HG02973 (cell line): ENCODE measurements at regions not wholly inside any gene's neighbourhood (a gene's known extent, or its start where the extent isn't known, plus 50 kb on each side); places are given as distances from the start of the nearest gene placed in this dataset.

Experiments used
- ATAC-seq: cut with Tn5 transposase; IDR thresholded peaks from one replicate; pipeline ENCODE4 v1.9.1; 2021; ENCODE audit warnings: moderate library complexity; ENCODE audit not compliant: unreplicated experiment

DNA sequence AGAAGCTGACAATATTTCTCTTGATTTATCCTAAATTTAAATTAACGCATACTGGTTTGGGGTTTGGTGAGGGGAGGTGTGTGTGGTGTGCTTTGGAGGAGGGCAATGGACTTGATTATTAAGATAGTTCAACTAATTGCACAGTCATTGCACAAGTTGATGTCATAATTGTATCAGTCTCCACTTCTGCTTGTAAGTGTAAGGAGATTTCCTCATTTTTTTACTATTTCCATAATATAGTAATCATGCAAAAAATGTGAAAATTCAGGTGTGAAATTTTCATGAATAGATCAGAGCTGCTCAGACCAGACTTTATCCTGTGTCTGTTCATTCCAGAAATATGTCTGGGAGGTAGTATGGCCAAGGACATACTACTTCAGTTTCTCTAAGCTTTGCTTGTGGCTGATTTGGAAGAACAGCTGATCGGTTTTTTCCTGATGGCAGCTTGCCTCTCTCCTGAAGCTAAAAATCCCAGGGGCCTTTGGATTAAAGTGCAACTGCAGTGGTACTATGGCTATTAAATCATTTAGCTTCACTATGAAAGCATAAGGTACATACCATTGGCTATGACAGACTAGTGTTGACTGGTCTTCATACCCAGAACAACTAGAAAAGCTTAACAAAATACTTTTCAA is 201.8 kb upstream of the MIR17HG start:
- ATAC-seq, result no peak

DNA sequence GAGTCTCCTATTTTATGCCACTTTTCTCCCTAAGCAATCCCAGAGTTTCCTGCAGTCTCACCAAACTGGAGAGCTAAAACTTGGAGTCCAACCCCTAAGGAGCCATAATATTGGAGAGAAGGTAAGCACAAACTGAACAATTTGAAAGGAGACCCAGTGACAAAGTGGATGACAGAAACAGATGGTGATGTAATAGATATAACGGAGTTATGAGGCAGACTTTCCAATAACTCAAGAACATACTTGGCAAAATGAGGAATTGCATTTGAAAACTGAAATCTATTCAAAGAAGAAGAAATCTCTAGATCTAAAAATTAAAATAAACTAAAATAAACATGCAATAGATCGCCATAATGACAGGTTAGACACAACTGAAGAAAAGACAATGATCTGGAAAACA is 200.9 kb upstream of the MIR17HG start:
- ATAC-seq, result no peak

DNA sequence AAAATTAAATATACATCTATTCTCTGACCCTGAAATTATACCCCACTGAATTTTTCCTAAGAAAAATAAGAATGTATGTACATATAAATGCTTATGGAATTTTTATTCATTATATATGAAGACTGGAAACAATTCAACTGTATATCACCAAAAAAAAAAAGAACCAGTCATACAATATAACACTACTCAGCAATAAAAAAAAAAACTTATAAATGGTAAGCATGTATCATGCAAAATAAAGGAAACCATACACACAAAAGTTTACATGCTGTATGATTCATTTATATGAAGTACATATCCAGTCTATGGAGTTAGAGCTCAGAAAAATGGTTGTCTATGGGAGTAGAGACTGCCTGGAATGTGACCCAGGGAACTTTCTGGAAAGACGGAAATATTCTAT is 199.4 kb upstream of the MIR17HG start:
- no peak for ATAC-seq

DNA sequence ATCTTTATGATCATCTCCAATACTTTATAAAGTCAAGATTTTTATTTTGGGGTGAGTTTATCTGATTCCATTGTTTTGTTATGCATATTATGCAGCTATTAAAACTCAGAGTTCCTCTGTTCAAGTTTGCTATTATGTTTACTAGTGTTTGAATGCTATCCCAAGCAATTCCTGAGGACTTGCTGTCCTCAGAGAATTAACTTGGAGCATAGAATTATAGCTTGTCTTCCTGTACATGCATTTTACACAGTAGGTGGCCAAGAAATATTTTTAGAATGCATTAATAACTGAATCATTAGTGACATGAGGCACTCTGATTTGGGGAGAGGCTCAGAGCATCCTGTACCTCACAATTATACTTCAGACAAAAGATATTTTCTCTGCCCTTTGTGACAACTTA is 195.6 kb upstream of the MIR17HG start:
- ATAC-seq, result no peak

DNA sequence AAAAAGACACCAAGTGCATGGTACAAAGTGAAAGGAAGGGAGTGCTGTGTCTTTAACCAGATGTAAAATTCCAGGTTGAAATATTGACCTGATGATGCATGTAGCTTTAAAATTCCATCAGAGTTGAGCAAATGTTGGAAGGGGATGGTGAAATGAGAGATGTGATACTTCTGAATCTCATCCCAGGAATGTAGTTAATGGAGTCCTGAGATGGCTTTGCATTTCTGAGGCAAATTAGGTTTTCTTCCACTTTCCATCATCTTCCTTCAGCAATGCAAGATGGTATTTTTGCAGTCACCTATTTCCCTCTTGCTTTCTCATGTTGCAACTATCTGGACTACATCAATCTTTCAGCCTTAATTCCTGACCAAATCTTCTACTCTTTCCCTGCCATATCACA is 194.1 kb upstream of the MIR17HG start:
- no peak for ATAC-seq

DNA sequence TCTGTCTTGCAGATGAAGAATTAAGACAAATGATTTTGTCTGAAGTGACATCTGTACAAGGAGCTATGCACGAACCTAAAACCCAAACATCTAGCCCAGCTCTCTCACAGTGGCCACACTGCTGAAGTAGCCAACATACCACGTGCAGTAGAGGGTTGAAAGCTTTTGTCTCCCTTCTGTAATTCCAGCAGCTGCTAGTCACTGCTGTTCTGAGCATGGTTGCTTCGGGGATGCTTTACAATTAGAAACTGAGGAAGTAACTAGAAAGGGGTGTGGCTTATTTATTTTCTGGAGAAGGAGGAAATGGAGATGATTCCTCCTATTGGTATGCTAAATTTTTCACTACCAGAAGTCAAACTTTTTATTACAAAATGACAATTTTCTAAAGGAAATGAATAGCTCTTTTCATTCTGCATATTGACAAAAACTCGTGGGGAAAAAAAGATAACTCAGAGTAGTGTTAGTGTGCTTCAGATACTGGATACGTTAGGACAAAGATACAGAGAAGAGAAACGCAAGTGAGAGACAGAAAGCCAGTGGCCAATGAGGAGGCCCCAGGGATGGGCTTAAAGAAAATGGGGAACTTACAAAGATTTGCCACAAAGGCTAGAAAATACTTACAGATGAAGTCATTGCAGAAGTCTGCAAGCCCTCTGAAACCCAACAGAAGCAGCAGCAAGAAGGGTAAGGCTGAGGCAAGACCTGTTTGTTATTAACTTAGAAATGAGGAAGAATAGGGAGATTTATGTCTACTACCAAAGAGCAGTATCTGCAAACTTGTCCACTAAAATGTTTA is 192.7 kb upstream of the MIR17HG start:
- peak; percentile 84 for ATAC-seq

DNA sequence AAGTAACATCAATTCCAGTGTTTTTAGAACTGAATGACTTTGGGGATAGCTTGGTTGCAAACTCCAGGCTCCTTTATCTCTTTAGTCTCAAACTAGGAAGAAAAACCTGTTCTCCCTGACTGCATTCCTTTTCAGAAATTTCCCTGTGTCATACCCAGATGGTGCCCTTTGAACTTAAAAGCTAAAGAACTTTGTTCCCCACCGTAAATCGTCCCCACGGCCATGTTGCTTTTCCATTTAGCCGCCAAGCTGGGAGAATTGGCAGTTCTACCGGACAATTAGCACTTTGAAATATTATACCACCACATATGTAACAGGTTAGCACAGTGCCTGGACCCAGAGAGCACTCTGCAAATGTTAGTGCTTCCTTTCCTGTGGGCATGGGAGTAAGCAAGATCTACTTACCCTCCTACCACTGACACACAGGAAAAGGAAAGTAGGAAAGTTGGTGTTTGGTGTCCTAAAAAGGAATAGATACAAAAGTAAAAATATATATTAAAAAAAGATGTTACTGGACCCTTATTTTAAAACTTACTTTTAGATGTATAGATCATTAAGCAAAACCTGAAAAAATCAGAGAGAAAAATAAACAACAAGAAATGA is 191.9 kb upstream of the MIR17HG start:
- no peak for ATAC-seq

DNA sequence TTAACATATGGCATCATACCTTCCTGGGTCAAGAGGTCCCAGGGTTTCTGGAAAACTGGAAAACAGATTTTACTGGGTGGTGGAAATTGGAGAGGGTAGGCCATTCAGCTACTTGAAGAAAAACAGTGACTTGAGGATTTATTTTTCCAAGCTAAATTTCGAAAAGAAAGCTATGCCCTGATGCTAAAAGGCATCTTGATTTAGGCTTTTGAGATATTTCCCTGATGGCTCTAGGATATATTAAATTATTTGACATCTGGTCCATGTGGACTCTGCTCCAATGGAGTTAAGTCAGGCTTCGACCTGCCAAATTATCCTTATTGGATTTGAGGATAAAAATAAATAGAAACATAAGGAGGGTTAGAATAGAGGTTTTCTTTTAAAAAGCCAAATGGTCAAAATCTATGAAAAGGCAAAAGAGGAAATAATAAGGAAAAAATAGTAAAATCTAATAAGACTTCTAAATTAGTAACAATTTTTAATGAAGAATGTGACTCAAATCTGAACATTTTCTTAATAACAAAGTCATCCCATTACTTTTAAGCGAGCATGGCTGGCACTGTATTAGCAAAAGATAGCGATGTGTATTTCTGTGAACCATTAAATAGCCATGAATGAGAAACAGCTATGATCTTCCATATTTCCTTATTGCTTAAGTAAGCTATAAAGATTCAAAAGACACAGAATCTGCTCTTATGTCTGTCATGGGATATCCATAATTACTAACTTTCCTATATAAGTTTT is 190.0 kb upstream of the MIR17HG start:
- ATAC-seq, result no peak

DNA sequence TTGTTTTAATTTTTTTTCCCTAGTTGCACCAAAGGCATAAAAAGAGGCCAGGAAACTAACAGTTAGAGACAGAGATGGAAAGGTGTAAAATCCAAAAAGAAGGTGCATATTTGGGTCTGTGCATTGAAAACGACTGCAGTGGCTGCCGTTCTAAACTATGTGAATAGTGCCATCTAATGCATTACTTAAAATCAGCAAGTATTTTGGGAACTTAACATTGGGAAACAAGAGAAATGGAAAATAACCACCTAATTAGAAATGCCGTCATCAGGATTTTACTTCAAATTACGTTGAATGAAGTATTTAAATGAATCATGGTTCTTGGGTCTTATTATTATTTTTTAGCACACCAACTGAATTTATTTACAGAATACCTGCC is 189.5 kb upstream of the MIR17HG start:
- no peak for ATAC-seq

DNA sequence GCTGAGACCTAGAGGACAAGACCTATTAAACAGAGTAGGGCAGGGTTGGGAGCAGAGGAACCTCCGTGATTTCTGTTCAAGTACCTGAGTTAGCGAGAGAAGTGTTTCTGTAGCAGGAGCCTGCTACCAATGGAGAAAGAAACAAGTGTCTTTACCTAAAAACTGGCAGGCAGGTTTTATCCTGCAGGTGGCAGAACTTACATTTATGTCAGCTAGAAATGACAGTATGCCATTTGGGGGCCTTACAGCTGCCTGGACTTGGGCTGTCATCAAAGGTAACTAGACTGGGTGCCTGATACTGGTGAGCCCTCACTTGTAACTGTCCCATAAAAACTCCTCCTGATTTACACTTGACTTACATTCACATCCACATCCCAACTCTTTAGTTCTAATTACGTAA is 185.3 kb upstream of the MIR17HG start:
- no peak for ATAC-seq

DNA sequence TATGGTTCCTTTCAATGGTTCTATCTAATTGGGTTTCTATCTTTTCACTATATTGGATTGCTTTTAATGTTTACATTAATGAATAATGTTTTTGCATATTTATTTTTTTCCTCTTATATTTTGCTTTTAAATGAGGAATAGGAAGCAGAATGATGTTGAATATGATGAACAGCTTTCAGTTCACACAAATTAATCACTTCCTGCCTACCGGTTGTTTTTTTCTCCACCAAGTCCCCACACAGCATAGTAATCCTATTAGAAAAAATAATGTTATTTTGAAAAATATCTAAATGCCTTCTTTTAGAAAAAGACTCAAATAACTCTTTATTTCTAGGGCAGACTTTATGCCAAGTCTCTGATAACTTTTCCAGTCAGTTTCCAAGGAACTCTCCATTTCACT is 184.9 kb upstream of the MIR17HG start:
- no peak for ATAC-seq

DNA sequence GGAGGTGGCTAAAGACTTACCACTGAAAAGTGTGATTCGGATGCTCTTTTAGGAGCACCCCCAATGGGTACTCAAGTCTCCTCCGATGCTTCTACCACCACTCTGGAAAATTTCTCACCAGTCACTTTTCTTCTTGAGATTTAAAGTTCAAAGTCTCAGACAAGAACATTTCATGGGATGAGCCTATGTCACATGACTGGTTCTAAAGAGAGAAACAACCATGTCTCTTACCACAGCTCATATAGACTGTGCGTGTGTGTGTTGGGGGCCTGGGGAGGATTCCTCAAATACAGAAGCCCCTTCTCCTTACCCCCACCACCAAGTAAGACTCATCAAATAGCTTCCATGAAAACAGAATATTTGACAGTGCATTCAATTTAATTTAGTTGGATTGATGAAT is 181.7 kb upstream of the MIR17HG start:
- ATAC-seq, result no peak

DNA sequence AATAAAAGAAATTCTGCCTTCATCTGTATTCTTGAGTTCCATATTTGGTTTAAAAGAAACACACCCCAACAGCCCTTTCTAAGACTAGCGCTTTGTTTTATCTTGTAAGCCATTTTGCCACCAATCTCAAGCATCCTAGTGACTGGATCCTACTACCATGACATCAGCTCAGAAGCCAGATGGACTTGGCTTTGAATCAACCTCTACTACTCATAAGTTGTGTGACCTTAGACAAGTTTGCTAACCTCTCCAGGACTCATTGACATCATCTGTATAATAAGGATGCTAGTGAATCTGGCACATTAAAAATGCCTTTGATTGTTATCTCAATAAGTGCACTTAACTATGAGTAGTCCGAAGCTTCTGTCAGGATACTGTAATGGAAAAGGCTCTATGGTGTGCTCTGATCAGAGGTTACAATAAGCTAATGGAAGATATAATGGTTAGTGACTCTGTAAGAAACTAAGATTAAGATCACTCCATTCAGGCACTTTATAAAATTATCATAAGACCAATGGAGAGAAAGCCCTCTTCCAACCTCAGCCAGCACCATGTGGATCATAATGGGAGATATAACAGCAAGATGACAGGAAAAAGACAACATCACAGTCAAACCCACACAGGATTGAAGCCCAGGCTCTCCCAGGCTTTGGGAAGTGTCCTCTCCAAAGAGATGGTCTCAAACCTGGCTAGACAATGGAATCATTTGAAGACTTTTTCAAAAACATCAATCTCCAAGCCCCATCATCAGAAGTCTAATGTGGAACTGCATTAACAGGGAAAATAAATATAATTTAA is 180.6 kb upstream of the MIR17HG start:
- no peak for ATAC-seq

DNA sequence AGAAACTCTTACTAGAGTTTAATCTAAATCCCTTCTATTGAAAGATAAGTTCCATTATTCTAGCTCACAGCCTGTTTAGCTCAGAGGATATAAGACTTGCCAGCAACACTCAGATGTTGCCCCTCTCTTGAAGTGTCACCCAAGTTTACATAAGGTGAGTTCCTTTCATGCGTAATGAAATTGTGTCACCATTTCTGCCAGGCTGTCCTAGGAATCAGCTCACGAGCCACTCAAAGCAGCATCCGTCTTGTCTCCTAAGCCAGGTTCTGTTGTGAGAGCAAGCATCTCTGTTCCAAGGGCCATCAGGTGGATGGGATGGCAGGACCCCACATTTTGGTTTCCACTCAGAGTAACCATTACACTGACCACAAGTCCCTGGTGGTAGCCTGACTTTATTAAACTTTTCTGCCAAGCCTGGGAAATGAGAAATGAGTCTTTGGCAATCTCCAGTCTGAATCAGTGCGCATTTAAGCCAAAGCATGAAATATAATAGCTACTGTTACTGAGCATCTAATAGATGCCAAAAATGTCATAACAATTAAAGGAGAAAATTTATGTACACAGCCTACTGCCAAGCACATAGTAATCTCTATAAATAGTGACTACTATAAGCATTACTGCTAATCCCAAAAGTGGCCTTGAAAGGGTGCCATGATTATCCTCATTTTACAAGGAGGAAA is 179.6 kb upstream of the MIR17HG start:
- ATAC-seq, result no peak

DNA sequence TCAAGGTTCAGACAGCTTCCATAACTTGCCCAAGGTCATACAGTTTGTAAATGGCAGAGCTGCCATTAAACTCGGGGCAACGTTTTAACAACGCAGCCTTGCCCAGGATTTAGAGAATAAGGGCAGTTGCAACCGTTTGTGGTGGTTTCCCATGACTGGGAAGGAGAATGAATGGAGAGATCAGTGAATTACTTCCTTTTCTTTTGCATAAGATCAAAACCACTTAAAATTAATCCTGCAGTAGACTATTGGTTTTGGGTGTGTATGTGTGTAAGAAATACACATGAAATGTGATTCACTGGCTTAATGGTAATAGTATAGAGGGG is 179.1 kb upstream of the MIR17HG start:
- no peak for ATAC-seq

DNA sequence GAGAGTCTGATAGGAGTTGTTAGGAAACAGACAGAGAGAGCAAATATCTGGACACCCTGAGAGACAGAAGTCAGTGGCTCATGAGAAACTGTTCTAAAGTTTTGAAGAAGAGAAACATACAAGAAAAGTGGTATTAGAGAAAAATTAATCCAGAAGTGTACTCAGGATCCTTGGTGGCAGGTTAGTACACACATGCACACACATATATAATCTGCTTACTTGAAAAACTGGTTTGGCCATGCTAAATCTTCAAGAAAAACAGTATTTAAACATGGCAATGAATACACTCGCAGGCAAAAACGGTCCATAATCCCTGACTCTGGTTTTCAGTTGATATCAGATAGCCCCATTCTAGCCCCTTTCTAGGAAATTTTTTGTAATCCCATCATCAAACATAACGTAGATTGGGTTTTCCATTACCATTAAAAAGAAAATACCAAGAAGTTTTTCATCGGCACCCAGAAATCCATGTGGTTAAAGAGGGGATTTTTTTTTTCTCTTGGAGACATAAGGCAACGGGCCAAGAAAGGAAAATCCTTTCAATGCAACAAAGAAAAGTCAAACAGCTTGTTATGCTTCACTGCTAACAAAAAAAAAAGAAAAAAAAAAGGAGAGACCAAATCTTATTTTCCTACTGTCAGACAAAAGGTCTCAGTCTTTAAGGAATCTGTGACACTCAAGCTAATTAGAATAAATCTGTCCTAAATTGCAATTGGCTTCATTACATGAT is 178.0 kb upstream of the MIR17HG start:
- no peak for ATAC-seq

DNA sequence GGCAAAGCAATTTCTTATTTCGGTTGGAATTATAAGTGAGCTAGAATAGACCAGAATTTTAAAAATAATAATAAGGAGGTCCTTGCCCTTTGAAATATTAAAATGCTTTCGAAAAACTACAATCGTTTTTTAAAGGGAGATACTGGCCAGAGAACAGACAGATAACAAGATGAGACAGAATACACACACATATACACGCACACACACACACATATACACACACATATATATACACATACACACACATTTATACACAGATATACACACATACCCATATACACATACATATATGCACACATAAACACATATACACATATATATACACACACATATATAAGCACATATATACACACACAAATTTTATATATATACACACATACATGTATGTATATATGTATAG is 175.3 kb upstream of the MIR17HG start:
- no peak for ATAC-seq

DNA sequence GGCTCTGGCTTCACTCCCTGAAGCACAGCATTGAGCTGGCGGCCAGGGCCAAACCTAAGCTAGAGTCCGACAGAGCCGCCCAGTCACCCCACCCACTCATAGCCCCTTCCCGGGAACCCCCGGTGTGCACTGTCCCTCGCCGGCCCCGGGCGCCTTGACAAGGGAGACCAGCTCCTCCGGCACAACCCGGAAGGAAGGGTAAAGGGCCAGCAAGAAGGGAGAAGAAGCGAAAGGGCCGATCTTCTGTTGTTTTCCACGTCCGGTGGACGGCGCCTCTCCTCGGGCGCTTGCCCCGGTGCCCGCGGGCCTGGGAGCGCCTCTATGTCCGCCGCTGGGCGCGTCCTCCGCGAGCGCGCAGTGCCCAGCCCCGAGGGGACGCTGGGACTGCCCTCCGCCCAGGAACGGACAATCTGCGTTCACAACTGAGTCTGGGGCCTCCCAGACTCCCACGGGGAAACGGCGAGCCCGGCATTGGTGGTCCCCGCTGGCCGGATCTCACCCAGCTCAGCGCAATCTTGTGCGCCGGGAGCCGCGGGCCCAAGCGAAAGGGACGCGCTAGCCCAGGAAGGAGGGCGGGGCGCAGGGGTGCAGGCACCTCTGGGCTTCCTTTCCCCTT is 172.5 kb upstream of the MIR17HG start:
- no peak for ATAC-seq

DNA sequence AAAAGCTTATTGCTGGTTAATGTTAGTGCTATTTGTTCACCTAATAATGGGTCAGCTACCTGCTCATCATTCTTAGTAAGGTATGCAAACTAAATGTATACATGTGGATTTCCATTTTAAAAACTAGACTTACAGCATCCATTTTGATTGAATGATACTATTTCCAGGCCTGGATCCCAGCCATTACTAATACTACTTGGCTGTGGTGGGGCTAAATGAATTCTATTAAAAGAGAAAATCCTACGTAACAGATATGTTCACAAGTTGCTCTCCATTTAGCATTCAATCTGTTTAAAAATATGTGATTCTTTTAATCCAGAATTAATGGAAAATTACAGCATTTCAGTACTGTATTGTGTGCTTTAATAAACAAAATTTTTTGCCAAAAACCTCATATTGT is 169.4 kb upstream of the MIR17HG start:
- ATAC-seq, result no peak
